ENCODE measurements at regions not wholly inside any gene's neighbourhood (a gene's known extent, or its start where the extent isn't known, plus 50 kb on each side); places are given as distances from the start of the nearest gene placed in this dataset.

DNA sequence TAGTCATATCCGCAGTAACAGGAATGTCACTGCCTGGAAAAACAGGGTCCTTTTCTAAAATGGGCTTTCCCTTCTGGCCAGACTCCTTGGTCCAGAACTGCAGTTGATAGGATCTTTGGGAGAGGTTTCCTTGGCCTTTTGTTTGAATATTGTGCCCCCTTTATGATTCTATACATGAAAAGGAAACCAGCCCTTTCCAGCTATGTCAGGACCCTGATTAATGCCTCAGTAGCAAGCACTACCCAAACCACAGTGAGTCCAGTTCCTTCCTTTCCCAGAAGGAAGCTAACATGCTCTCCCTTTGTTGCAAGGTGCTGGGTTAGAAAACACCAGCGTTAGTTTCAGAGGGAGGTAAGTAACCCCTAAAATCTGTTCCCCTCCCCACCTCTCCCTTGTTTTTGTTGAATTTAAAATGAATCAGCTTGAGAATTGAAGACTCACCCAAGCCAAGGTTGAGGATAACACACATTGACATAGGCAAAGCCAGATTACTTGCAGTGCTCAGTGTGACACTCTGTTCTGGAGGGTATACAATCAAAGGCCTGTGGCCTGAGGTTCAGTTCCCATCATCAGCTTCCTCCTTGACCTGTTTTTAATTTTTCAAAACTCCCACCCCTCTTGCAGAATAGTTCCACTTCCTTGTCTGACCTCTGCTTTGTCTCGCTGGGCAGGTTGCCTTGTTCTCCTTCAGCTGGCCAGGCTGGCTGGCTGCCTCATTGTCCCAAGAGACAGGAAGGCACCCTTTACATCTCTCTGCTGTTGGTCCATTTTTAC is 51.2 kb downstream of the PABIR2 start:
- TF ChIP-seq JUND (IDR thresholded peaks at IDR 0.05; ENCODE audit: low read length) (no peak), EZH2 (IDR thresholded peaks at IDR 0.05; ENCODE audit: low read depth, low read length, severe bottlenecking) (no peak), CREB1 (IDR thresholded peaks at IDR 0.05) (no peak), RXRA (IDR thresholded peaks at IDR 0.05; ENCODE audit: insufficient read depth, low read depth, low read length) (no peak), TAF1 (IDR thresholded peaks at IDR 0.05; ENCODE audit: low read depth, low read length) (no peak), KDM4A (IDR thresholded peaks at IDR 0.05; ENCODE audit: low read depth, low read length, severe bottlenecking) (no peak), FOSL1 (IDR thresholded peaks at IDR 0.05; ENCODE audit: insufficient read depth, low read depth, low read length) (no peak), POLR2AphosphoS5 (IDR thresholded peaks at IDR 0.05; ENCODE audit: low read depth, low read length) (no peak), TBP (IDR thresholded peaks at IDR 0.05; ENCODE audit: low read depth, low read length) (no peak), RBBP5 (IDR thresholded peaks at IDR 0.05; ENCODE audit: borderline replicate concordance, low read depth, low read length) (no peak), TEAD4 (IDR thresholded peaks at IDR 0.05; ENCODE audit: low read depth, low read length) (no peak)
- TF ChIP-seq, protein P1, sequence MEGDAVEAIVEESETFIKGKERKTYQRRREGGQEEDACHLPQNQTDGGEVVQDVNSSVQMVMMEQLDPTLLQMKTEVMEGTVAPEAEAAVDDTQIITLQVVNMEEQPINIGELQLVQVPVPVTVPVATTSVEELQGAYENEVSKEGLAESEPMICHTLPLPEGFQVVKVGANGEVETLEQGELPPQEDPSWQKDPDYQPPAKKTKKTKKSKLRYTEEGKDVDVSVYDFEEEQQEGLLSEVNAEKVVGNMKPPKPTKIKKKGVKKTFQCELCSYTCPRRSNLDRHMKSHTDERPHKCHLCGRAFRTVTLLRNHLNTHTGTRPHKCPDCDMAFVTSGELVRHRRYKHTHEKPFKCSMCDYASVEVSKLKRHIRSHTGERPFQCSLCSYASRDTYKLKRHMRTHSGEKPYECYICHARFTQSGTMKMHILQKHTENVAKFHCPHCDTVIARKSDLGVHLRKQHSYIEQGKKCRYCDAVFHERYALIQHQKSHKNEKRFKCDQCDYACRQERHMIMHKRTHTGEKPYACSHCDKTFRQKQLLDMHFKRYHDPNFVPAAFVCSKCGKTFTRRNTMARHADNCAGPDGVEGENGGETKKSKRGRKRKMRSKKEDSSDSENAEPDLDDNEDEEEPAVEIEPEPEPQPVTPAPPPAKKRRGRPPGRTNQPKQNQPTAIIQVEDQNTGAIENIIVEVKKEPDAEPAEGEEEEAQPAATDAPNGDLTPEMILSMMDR (IDR thresholded peaks at IDR 0.05; ENCODE audit: control extremely low read depth in 1 of 3, insufficient read depth in 1 of 3, low read depth in 1 of 3, low read length in 3 of 3), result no peak

Data from H1 (cell line).